ENCODE measurements at regions not wholly inside any gene's neighbourhood (a gene's known extent, or its start where the extent isn't known, plus 50 kb on each side); places are given as distances from the start of the nearest gene placed in this dataset.

DNA sequence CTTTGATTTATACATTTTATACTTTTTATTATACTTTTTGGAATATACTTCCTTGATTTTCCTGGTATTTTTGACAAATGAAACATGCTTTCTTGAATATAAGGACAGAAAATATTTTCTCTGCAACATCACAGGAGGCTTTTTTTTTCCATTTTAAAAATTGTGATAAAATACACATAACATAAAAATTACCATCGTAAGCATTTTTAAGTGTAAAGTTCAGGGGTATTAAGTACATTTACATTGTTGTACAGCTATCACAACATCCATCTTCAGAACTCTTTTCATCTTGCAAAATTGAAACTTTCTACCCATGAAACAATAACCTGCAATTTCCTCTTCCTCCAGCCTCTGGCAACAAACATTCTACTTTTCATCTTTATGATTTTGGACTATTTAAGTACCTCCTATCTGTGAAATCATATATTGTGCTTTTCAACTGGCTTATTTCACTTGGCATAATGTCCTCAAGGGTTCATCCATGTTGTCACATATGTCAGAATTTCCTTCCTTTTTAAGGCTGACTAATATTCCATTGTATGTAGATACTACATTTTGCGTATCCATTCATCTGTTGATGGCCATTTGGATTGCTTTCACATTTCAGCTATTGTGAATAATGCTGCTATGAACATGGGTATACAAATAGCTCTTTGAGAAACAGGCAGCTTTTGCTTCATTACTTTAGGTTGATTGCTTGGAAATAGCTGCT is 412.6 kb downstream of the RAPGEF2 start:
- Mint-ChIP-seq H3K4me3 (no peak overlapping the region), H3K9me3 (peaks cover 0 to 8% (median 2%) of the 10 kb centered on the region in 7 donors), H3K4me1 (no peaks in the 10 kb centered on the region), H3K27ac (no peak overlapping the region), H3K36me3 (no peaks in the 10 kb centered on the region), H3K27me3 (peaks cover 0 to 10% (median 0%) of the 10 kb centered on the region in 3 donors)
- no peak for DNase-seq
- no peak for ATAC-seq (ENCODE audit: low read depth in 2 of 2)

DNA sequence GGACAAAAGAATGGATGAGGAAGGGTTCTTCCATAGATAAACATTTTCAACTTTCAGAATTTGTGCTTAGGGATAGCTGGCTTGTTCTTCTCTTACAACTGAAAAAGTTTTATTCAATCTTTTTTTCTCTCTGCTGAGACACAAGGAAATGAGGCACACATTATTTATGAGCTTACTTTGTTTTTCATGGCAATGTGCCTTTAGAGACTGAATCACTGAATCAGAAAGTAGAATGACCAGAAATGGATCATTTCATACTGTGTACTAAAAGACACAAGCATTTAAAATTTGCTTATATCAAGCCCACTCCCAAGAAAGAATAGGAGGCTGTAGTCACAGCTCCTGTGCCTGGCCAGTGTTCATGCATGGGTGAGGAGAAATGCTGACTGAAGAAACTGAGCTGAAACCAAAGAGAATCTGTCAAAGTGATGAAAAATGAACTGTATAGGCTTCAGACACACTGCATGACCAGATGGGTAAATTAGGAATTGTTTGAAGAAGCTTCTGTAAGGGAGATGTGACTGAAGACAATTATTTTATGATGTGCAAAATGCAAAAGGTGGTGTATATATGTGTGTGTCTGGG is 413.8 kb downstream of the RAPGEF2 start:
- no peaks in the 10 kb centered on the region for H3K4me1 Mint-ChIP-seq
- H3K9me3 Mint-ChIP-seq = peaks cover 0 to 8% (median 2%) of the 10 kb centered on the region in 7 donors
- peaks cover 0 to 5% (median 0%) of the 10 kb centered on the region in 3 donors for H3K27me3 Mint-ChIP-seq
- no peak overlapping the region for H3K4me3 Mint-ChIP-seq
- H3K27ac Mint-ChIP-seq = no peak overlapping the region
- no peak for DNase-seq
- no peaks in the 10 kb centered on the region for H3K36me3 Mint-ChIP-seq
- no peak for ATAC-seq (ENCODE audit: low read depth in 2 of 2)

- H3K27me3 Mint-ChIP-seq = no peaks in the 10 kb centered on the region
- H3K27ac Mint-ChIP-seq = no peak overlapping the region
- no peaks in the 10 kb centered on the region for H3K4me1 Mint-ChIP-seq
- ATAC-seq (ENCODE audit: low read depth in 2 of 2) (no peak), DNase-seq (no peak)
- H3K9me3 Mint-ChIP-seq = peaks cover 0 to 7% (median 2%) of the 10 kb centered on the region in 7 donors
- H3K4me3 Mint-ChIP-seq = no peak overlapping the region
- no peaks in the 10 kb centered on the region for H3K36me3 Mint-ChIP-seq
Observed at GRCh38 chr4:159520074-159520473, 417.2 kb downstream of the RAPGEF2 start.

- Mint-ChIP-seq H3K4me3 (no peak overlapping the region), H3K4me1 (no peaks in the 10 kb centered on the region), H3K9me3 (peaks cover 2 to 26% (median 10%) of the 10 kb centered on the region in 7 donors), H3K27me3 (no peaks in the 10 kb centered on the region), H3K27ac (no peak overlapping the region), H3K36me3 (no peaks in the 10 kb centered on the region)
- no peak for DNase-seq
- no peak for ATAC-seq (ENCODE audit: low read depth in 2 of 2)
Observed at GRCh38 chr4:159526172-159526571, 423.3 kb downstream of the RAPGEF2 start.

GRCh38 chr4:159534655-159535054 is 431.8 kb downstream of the RAPGEF2 start:
- Mint-ChIP-seq H3K9me3 (peaks cover 6 to 35% (median 24%) of the 10 kb centered on the region in 7 donors), H3K4me3 (no peak overlapping the region), H3K27me3 (peaks cover 0 to 6% (median 5%) of the 10 kb centered on the region in 3 donors), H3K36me3 (peaks cover 0 to 11% of the 10 kb centered on the region in 2 donors), H3K27ac (no peak overlapping the region), H3K4me1 (no peaks in the 10 kb centered on the region)
- DNase-seq = no peak
- no peak for ATAC-seq (ENCODE audit: low read depth in 2 of 2)

- H3K27ac Mint-ChIP-seq = no peak overlapping the region
- no peak overlapping the region for H3K4me3 Mint-ChIP-seq
- H3K27me3 Mint-ChIP-seq = peaks cover 0 to 6% (median 0%) of the 10 kb centered on the region in 3 donors
- no peak for ATAC-seq (ENCODE audit: low read depth in 2 of 2)
- H3K4me1 Mint-ChIP-seq = no peaks in the 10 kb centered on the region
- DNase-seq = no peak
- H3K9me3 Mint-ChIP-seq = peaks cover 6 to 35% (median 22%) of the 10 kb centered on the region in 7 donors
- H3K36me3 Mint-ChIP-seq = peaks cover 0 to 11% of the 10 kb centered on the region in 2 donors
Observed at GRCh38 chr4:159538556-159538955, 435.7 kb downstream of the RAPGEF2 start.

DNA sequence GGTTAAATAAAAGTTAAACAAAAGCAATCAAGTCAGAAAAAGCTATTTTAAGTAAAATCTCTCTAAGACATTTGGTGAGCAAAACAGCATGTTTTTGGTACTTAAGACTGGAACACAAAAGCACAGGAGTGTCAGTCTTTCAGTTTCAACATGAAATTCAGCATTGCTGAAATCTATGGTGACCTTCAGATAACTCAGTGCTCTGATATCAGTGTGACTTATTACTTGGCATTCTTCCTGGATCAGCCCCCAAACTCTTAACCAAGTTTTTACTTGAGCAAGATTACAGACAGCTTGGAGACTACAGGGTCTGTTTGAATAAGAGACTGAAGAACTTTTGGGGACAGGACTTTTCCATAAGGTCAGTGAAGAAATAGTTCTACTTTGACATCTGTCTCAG is 437.2 kb downstream of the RAPGEF2 start:
- H3K36me3 Mint-ChIP-seq = peaks cover 0 to 11% of the 10 kb centered on the region in 2 donors
- no peak for DNase-seq
- no peak for ATAC-seq (ENCODE audit: low read depth in 2 of 2)
- no peak overlapping the region for H3K4me3 Mint-ChIP-seq
- H3K9me3 Mint-ChIP-seq = peaks cover 5 to 26% (median 17%) of the 10 kb centered on the region in 7 donors
- H3K4me1 Mint-ChIP-seq = no peaks in the 10 kb centered on the region
- H3K27me3 Mint-ChIP-seq = peaks cover 0 to 6% (median 0%) of the 10 kb centered on the region in 3 donors
- H3K27ac Mint-ChIP-seq = no peak overlapping the region

DNA sequence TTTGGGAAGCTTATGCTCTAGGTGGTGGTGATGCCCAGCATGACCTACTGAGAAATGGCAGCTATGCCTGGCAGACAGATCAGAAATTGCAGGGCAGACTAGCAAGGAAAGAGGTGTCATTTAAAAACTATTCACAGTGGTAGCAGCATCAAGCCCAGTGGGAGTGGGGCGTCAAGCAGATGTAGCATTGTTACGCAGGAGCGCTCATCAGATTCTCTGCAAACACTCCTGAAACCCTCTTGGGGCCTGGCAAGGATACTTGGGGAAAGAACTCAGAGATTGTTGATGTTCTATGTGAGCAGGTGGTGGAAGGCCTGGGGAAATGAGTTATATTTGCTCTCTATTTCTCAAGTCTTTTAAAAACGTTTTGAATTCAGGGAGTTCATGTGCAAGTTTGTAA is 437.6 kb downstream of the RAPGEF2 start:
- no peak overlapping the region for H3K4me3 Mint-ChIP-seq
- ATAC-seq (ENCODE audit: low read depth in 2 of 2) (no peak), DNase-seq (no peak)
- H3K36me3 Mint-ChIP-seq = peaks cover 0 to 11% of the 10 kb centered on the region in 2 donors
- H3K27me3 Mint-ChIP-seq = peaks cover 0 to 6% (median 0%) of the 10 kb centered on the region in 3 donors
- peaks cover 5 to 22% (median 17%) of the 10 kb centered on the region in 7 donors for H3K9me3 Mint-ChIP-seq
- H3K4me1 Mint-ChIP-seq = no peaks in the 10 kb centered on the region
- H3K27ac Mint-ChIP-seq = no peak overlapping the region

- Mint-ChIP-seq H3K36me3 (peaks cover 0 to 7% of the 10 kb centered on the region in 2 donors), H3K27ac (no peak overlapping the region)
Observed at GRCh38 chr4:159541143-159541542, 438.3 kb downstream of the RAPGEF2 start.

GRCh38 chr4:159542296-159542695 is 439.4 kb downstream of the RAPGEF2 start:
- no peak for DNase-seq
- H3K36me3 Mint-ChIP-seq = no peaks in the 10 kb centered on the region
- no peaks in the 10 kb centered on the region for H3K4me1 Mint-ChIP-seq
- no peak for ATAC-seq (ENCODE audit: low read depth in 2 of 2)
- H3K9me3 Mint-ChIP-seq = peaks cover 0 to 8% (median 3%) of the 10 kb centered on the region in 7 donors
- no peak overlapping the region for H3K27ac Mint-ChIP-seq
- no peaks in the 10 kb centered on the region for H3K27me3 Mint-ChIP-seq
- no peak overlapping the region for H3K4me3 Mint-ChIP-seq

More at GRCh38 chr4:159541143-159541542, 438.3 kb downstream of the RAPGEF2 start:
- no peak overlapping the region for H3K4me3 Mint-ChIP-seq
- H3K9me3 Mint-ChIP-seq = peaks cover 2 to 17% (median 11%) of the 10 kb centered on the region in 7 donors
- no peak for DNase-seq
- peaks cover 0 to 6% (median 0%) of the 10 kb centered on the region in 3 donors for H3K27me3 Mint-ChIP-seq
- no peaks in the 10 kb centered on the region for H3K4me1 Mint-ChIP-seq
- ATAC-seq (ENCODE audit: low read depth in 2 of 2) = no peak

GRCh38 chr4:159543831-159544230 is 441.0 kb downstream of the RAPGEF2 start:
- Mint-ChIP-seq H3K27me3 (peaks cover 0 to 8% (median 0%) of the 10 kb centered on the region in 3 donors), H3K9me3 (peaks cover 0 to 5% (median 0%) of the 10 kb centered on the region in 7 donors), H3K36me3 (no peaks in the 10 kb centered on the region), H3K27ac (no peak overlapping the region), H3K4me3 (peak overlapping the region in 1 of 8 donors; percentile 73), H3K4me1 (no peaks in the 10 kb centered on the region)
- ATAC-seq (ENCODE audit: low read depth in 2 of 2) (no peak), DNase-seq (no peak)

- Mint-ChIP-seq H3K9me3 (peaks cover 0 to 8% (median 0%) of the 10 kb centered on the region in 7 donors), H3K36me3 (no peaks in the 10 kb centered on the region), H3K4me1 (no peaks in the 10 kb centered on the region), H3K27me3 (peaks cover 0 to 8% (median 0%) of the 10 kb centered on the region in 3 donors), H3K4me3 (no peak overlapping the region), H3K27ac (no peak overlapping the region)
- ATAC-seq (ENCODE audit: low read depth in 2 of 2) = no peak
- no peak for DNase-seq
Observed at GRCh38 chr4:159545556-159545955, 442.7 kb downstream of the RAPGEF2 start.

DNA sequence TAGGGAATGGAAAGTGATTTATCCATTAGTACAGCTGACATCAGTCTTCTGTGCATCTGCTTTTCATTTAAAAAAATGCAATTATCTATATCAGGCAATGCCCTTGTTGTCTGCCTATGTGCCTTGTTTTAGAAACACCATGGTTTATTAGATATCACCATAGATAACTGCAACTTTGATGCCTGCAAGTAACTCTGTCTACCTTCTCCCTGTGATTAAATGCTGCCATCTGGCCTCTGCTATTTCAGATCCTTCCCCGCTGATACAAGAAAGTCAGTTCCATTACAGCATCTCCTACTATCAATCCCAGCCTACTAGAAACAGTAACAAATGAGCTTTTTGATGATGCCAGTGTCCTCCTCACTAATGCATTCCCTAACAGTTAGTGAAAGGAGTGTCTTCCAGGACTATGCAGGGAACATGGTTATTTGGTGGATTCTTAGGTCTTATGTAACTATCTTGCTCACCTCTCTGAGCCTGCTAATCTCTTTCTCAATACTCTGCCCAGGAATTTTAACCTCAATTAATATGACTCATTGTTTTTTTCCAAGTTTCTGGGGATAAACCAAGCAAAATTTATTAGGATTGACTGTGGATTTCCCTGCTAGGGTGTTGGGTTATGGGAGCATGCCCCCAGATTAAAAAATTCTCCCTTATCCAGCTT is 444.9 kb downstream of the RAPGEF2 start:
- Mint-ChIP-seq H3K27me3 (peaks cover 0 to 8% (median 0%) of the 10 kb centered on the region in 3 donors), H3K27ac (no peak overlapping the region), H3K36me3 (no peaks in the 10 kb centered on the region), H3K4me1 (no peaks in the 10 kb centered on the region), H3K4me3 (no peak overlapping the region), H3K9me3 (peaks cover 0 to 7% (median 0%) of the 10 kb centered on the region in 7 donors)
- ATAC-seq (ENCODE audit: low read depth in 2 of 2) (no peak), DNase-seq (no peak)
